ENCODE measurements at regions not wholly inside any gene's neighbourhood (a gene's known extent, or its start where the extent isn't known, plus 50 kb on each side); places are given as distances from the start of the nearest gene placed in this dataset.

- DNase-seq, result no peak
Measured at GRCh38 chr5:26669031-26669430, 369.4 kb downstream of the CDH9 start.

GRCh38 chr5:26666371-26666770 lies 372.0 kb downstream of the CDH9 start:
- DNase-seq, result peak; percentile 91

- no peak for DNase-seq
Measured at GRCh38 chr5:26663500-26663899, 374.9 kb downstream of the CDH9 start.

GRCh38 chr5:26662806-26663360 lies 375.5 kb downstream of the CDH9 start:
- no peak for DNase-seq

GRCh38 chr5:26660116-26660515 lies 378.3 kb downstream of the CDH9 start:
- DNase-seq, result no peak

- no peak for DNase-seq
Measured at GRCh38 chr5:26649000-26649399, 389.4 kb downstream of the CDH9 start.

GRCh38 chr5:26647781-26648180 lies 390.6 kb downstream of the CDH9 start:
- DNase-seq, result no peak

GRCh38 chr5:26645659-26646058 lies 392.7 kb downstream of the CDH9 start:
- DNase-seq, result no peak

GRCh38 chr5:26641492-26641891 lies 396.9 kb downstream of the CDH9 start:
- DNase-seq, result no peak

- DNase-seq, result peak; percentile 70
Measured at GRCh38 chr5:26625099-26625498, 413.3 kb downstream of the CDH9 start.

GRCh38 chr5:26622947-26623346 lies 415.4 kb downstream of the CDH9 start:
- DNase-seq, result peak; percentile 100

- no peak for DNase-seq
Measured at GRCh38 chr5:26610577-26610976, 427.8 kb downstream of the CDH9 start.

GRCh38 chr5:26601563-26601962 lies 436.8 kb downstream of the CDH9 start:
- no peak for DNase-seq

- DNase-seq, result no peak
Measured at GRCh38 chr5:26582350-26583045, 455.9 kb downstream of the CDH9 start.

- no peak for DNase-seq
Measured at GRCh38 chr5:26579712-26580111, 458.7 kb downstream of the CDH9 start.

GRCh38 chr5:26578002-26578401 lies 460.4 kb downstream of the CDH9 start:
- no peak for DNase-seq

GRCh38 chr5:26572480-26572879 lies 465.9 kb downstream of the CDH9 start:
- no peak for DNase-seq

- DNase-seq, result no peak
Measured at GRCh38 chr5:26569929-26570258, 468.5 kb downstream of the CDH9 start.

- no peak for DNase-seq
Measured at GRCh38 chr5:26569241-26569928, 469.0 kb downstream of the CDH9 start.

GRCh38 chr5:26568316-26568715 lies 470.1 kb downstream of the CDH9 start:
- DNase-seq, result no peak

GRCh38 chr5:26563979-26564378 lies 474.4 kb downstream of the CDH9 start:
- DNase-seq, result no peak

GRCh38 chr5:26553079-26553478 lies 485.3 kb downstream of the CDH9 start:
- DNase-seq, result peak; percentile 100

- no peak for DNase-seq
Measured at GRCh38 chr5:26543987-26544386, 494.4 kb downstream of the CDH9 start.

GRCh38 chr5:26538226-26538625 lies 500.2 kb downstream of the CDH9 start:
- no peak for DNase-seq

- no peak for DNase-seq
Measured at GRCh38 chr5:26535215-26535614, 503.2 kb downstream of the CDH9 start.
